GM19035 (cell line): ENCODE measurements at regions not wholly inside any gene's neighbourhood (a gene's known extent, or its start where the extent isn't known, plus 50 kb on each side); places are given as distances from the start of the nearest gene placed in this dataset.

Experiments
- ATAC-seq: cut with Tn5 transposase; IDR thresholded peaks from one replicate; pipeline ENCODE4 v1.9.1; 2021; ENCODE audit not compliant: unreplicated experiment

- ATAC-seq: no peak
These were observed 325.7 kb downstream of the TGFB2 start for GRCh38 chr1:218670875-218671274.

GRCh38 chr1:218671573-218671972 lies 326.4 kb downstream of the TGFB2 start:
- no peak for ATAC-seq

- ATAC-seq: no peak
These were observed 328.0 kb downstream of the TGFB2 start for GRCh38 chr1:218673170-218673569.

- no peak for ATAC-seq
These were observed 329.2 kb downstream of the TGFB2 start for GRCh38 chr1:218674280-218674773.

GRCh38 chr1:218677026-218677425 lies 331.9 kb downstream of the TGFB2 start:
- no peak for ATAC-seq

GRCh38 chr1:218679391-218679790 lies 334.3 kb downstream of the TGFB2 start:
- no peak for ATAC-seq

GRCh38 chr1:218679988-218680748 lies 335.0 kb downstream of the TGFB2 start:
- ATAC-seq: no peak

- ATAC-seq: no peak
These were observed 338.1 kb downstream of the TGFB2 start for GRCh38 chr1:218683242-218683641.

- no peak for ATAC-seq
These were observed 341.1 kb downstream of the TGFB2 start for GRCh38 chr1:218686258-218686657.

GRCh38 chr1:218686761-218687160 lies 341.6 kb downstream of the TGFB2 start:
- ATAC-seq: no peak

GRCh38 chr1:218692808-218693207 lies 347.7 kb downstream of the TGFB2 start:
- ATAC-seq: no peak

- ATAC-seq: no peak
These were observed 348.5 kb downstream of the TGFB2 start for GRCh38 chr1:218693599-218693998.

GRCh38 chr1:218694085-218694484 lies 348.9 kb downstream of the TGFB2 start:
- ATAC-seq: no peak

GRCh38 chr1:218694636-218695035 lies 349.5 kb downstream of the TGFB2 start:
- ATAC-seq: no peak

- ATAC-seq: no peak
These were observed 350.4 kb downstream of the TGFB2 start for GRCh38 chr1:218695525-218695924.

GRCh38 chr1:218698141-218698540 lies 353.0 kb downstream of the TGFB2 start:
- ATAC-seq: no peak

GRCh38 chr1:218699421-218699820 lies 354.3 kb downstream of the TGFB2 start:
- ATAC-seq: no peak

GRCh38 chr1:218699865-218700264 lies 354.7 kb downstream of the TGFB2 start:
- ATAC-seq: no peak

- no peak for ATAC-seq
These were observed 355.5 kb downstream of the TGFB2 start for GRCh38 chr1:218700666-218701065.

GRCh38 chr1:218701131-218701530 lies 356.0 kb downstream of the TGFB2 start:
- ATAC-seq: no peak

GRCh38 chr1:218702775-218703174 lies 357.6 kb downstream of the TGFB2 start:
- no peak for ATAC-seq

- ATAC-seq: no peak
These were observed 358.7 kb downstream of the TGFB2 start for GRCh38 chr1:218703836-218704235.

GRCh38 chr1:218705391-218705790 lies 360.3 kb downstream of the TGFB2 start:
- no peak for ATAC-seq
